Lower leg skin (tissue), 4 donors: ENCODE measurements at regions not wholly inside any gene's neighbourhood (a gene's known extent, or its start where the extent isn't known, plus 50 kb on each side); places are given as distances from the start of the nearest gene placed in this dataset.
"Not testable (repeated sequence)": the region's sequence is repeated elsewhere in the genome, so short reads cannot be mapped to it uniquely, and the experiment has no call there.

Source experiments
- DNase-seq, 2 donors: peaks; one replicate each; pipeline ENCODE4 v3.0.0-alpha.2; 2019; ENCODE audit warnings: low spot score in 2 of 2
- H3K4me3 ChIP-seq: fragments of 200-600 bp; sonication (generic); 2 replicates; pipeline ENCODE4 v1.5.1; 2017; ENCODE audit warnings: mild to moderate bottlenecking, low read depth; ENCODE audit not compliant: poor library complexity, severe bottlenecking
- CTCF ChIP-seq, 3 donors: fragments of 450-650 bp; IDR thresholded peaks; one replicate each; pipeline ENCODE4 v1.5.1; 2016; ENCODE audit warnings: antibody characterized with exemption in 3 of 3, mild to moderate bottlenecking in 3 of 3, moderate library complexity in 2 of 3
- POLR2A ChIP-seq, 2 donors: fragments of 450-650 bp; IDR thresholded peaks; one replicate each; pipeline ENCODE4 v1.6.1; 2016 to 2017; ENCODE audit warnings: antibody characterized with exemption in 2 of 2, mild to moderate bottlenecking in 1 of 2, moderate library complexity in 1 of 2
- WGBS, 2 donors: methylation state at CpG; one replicate each; pipeline ENCODE4 v1.1.5; 2018; 5-methylcytosine and 5-hydroxymethylcytosine counted together
- intact Hi-C: fragments of 100-400 bp; cut with DNase I; formaldehyde crosslinking; loops from one replicate; pipeline ENCODE4 v1.15.0; 2023; ENCODE audit warnings: low total_unique reads

DNA sequence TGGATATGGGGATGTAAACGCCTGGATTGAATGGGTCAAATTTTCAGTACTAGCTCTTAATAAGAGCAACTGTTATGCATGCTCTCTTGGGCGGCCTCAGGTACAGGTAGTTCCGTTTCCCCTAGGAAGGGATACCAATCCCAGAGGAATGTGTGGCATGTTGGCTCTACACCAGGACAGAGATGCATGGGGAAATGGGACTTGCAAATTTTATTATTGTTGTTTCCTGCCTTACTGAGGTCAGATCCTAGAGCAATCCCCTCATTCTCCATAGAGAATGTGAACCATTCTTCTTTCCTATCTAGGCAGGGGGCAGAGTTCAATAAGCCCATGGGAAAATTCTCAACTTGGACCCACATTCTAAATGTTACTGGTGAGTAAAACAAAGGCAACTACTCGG, 361.8 kb upstream of the FGF16 start:
- intact Hi-C loops: no loop called here
- H3K4me3 ChIP-seq: no peak overlapping the region
- 71 to 75% methylated on average over 4 of the region's 4 CpGs for WGBS, 2 donors
- TF ChIP-seq CTCF (IDR thresholded peaks at IDR 0.05) (no peak), POLR2A (IDR thresholded peaks at IDR 0.05) (no peak)
- no peak for DNase-seq

DNA sequence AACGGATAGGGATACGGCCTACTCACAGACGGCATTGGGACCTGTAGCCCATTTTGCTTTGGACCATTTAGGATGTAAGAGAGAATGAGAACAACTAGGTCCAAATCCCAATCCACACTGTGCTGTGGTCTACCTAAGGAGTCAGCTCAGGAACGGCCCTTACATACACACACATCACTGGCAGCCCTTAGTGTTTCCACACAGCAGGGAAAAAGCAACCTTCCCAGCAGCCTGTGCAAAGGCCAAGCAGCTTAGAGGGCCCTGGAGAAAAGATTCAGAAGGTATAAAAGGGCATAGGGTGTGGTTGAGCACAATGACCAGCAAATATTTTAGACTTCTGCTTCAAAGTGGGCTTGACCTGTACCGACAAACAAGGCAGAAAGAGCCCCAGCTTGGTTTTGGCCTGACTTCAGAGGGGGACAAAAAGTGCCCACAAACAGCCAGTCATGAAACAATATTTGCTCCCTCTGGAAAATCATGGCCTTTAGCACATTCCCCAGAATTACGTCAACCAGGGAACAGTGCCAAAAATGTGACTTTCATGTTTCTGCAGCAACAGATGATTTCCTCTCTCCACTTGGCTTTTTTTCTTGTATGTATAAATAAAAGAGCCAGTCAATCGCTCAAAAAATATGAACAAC, 359.5 kb upstream of the FGF16 start:
- H3K4me3 ChIP-seq: no peak overlapping the region
- intact Hi-C loops: no loop called here
- 38 to 51% methylated on average over 7 of the region's 7 CpGs for WGBS, 2 donors
- DNase-seq: peak in 1 of 2 donors; percentile 36
- no peak for TF ChIP-seq POLR2A (IDR thresholded peaks at IDR 0.05)
- TF ChIP-seq CTCF (IDR thresholded peaks at IDR 0.05): no peak

- H3K4me3 ChIP-seq: no peak overlapping the region
- no peak for DNase-seq
- 4 to 36% methylated on average over 1 of the region's 1 CpG for WGBS, 2 donors
- TF ChIP-seq POLR2A (IDR thresholded peaks at IDR 0.05) (no peak), CTCF (IDR thresholded peaks at IDR 0.05) (no peak)
- intact Hi-C loops: no loop called here
Observed at GRCh38 chrX:77088233-77088632, 359.0 kb upstream of the FGF16 start.

DNA sequence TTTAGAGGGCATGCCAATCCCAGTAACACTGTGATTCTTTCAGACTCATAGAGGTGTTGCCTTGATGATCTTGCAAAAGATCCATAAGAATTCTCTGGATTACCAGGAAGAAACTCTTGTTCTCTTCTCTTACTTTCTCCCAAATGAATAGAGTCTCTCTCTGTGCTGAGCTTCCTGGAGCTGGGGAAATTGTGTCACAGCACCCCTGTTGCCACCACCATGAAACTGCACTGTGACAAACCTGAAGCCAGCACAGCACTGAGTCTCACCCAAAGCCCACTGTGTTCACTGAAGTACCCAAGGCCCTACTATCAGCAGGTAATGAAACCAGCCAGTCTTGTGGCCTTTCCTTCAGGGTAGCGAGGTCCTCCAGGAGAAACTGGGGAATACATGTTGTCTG, 332.7 kb upstream of the FGF16 start:
- WGBS, 2 donors: 83 to 100% methylated on average over 1 of the region's 1 CpG
- DNase-seq: no peak
- no peak overlapping the region for H3K4me3 ChIP-seq
- intact Hi-C loops: no loop called here
- TF ChIP-seq CTCF (IDR thresholded peaks at IDR 0.05) (no peak), POLR2A (IDR thresholded peaks at IDR 0.05) (no peak)

- no peak for DNase-seq
- H3K4me3 ChIP-seq: no peak overlapping the region
- TF ChIP-seq CTCF (IDR thresholded peaks at IDR 0.05) (no peak), POLR2A (IDR thresholded peaks at IDR 0.05) (no peak)
- WGBS, 2 donors: 47 to 76% methylated on average over 2 of the region's 2 CpGs
- intact Hi-C loops: no loop called here
Observed at GRCh38 chrX:77118686-77119085, 328.5 kb upstream of the FGF16 start.

GRCh38 chrX:77119706-77120105, 327.5 kb upstream of the FGF16 start:
- no peak overlapping the region for H3K4me3 ChIP-seq
- 81 to 82% methylated on average over 1 of the region's 1 CpG for WGBS, 2 donors
- TF ChIP-seq POLR2A (IDR thresholded peaks at IDR 0.05) (no peak), CTCF (IDR thresholded peaks at IDR 0.05) (no peak)
- no peak for DNase-seq
- intact Hi-C loops: no loop called here

DNA sequence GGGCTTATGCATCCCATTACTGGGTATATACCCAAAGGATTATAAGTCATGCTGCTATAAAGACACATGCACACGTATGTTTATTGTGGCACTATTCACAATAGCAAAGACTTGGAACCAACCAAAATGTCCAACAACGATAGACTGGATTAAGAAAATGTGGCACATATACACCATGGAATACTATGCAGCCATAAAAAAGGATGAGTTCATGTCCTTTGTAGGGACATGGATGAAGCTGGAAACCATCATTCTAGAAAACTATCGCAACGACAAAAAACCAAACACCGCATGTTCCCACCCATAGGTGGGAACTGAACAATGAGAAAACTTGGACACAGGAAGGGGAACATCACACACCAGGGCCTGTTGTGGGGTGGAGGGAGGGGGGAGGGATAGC, 323.3 kb upstream of the FGF16 start:
- 91 to 92% methylated on average over 5 of the region's 5 CpGs for WGBS, 2 donors
- intact Hi-C loops, H3K4me3 ChIP-seq, DNase-seq: not testable (repeated sequence)

DNA sequence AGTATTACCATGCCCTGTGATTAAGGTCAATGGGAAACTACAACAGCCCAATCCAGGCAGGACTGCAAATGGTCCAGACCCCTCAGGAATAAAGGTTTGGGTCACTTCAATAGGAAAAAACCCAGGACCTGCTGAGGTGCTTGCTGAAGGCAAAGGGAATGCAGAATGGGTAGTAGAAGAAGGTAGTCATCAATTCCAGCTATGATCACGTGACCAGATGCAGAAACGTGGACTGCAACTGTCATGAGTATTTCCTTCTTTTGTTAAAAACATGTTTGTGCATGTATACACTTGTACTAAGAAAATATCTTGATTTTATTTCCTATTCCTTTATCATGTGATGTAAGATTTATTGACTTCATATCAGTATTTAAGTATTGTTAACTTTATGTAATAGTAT, 319.6 kb upstream of the FGF16 start:
- H3K4me3 ChIP-seq, DNase-seq, intact Hi-C loops: not testable (repeated sequence)
- WGBS, 2 donors: 24 to 49% methylated on average over 2 of the region's 2 CpGs
